BLaER1 treated with 17β-estradiol and CSF1 and Interleukin-3, amounts not matched to agents 10 nM and 100 nM (cell line): ENCODE measurements at regions not wholly inside any gene's neighbourhood (a gene's known extent, or its start where the extent isn't known, plus 50 kb on each side); places are given as distances from the start of the nearest gene placed in this dataset.
"Not testable (repeated sequence)": the region's sequence is repeated elsewhere in the genome, so short reads cannot be mapped to it uniquely, and the experiment has no call there.

Source experiments
- H3K27ac ChIP-seq, 11 experiments: shearing (Covaris generic); formaldehyde crosslinking; 2 replicates each; pipeline ENCODE4 v1.8.1; 2022
- H3K27me3 ChIP-seq, 11 experiments: shearing (Covaris generic); formaldehyde crosslinking; 2 replicates each; pipeline ENCODE4 v1.8.1; 2022
- H3K36me3 ChIP-seq, 11 experiments: shearing (Covaris generic); formaldehyde crosslinking; 2 replicates each; pipeline ENCODE4 v1.8.1; 2022
- H3K4me1 ChIP-seq, 10 experiments: shearing (Covaris generic); formaldehyde crosslinking; 2 replicates each; pipeline ENCODE4 v1.8.1; 2022
- H3K4me2 ChIP-seq, 11 experiments: shearing (Covaris generic); formaldehyde crosslinking; 2 replicates each; pipeline ENCODE4 v1.8.1; 2022
- H3K4me3 ChIP-seq, 10 experiments: shearing (Covaris generic); formaldehyde crosslinking; 2 replicates each; pipeline ENCODE4 v1.8.1; 2022
- H3K9ac ChIP-seq, 11 experiments: shearing (Covaris generic); formaldehyde crosslinking; 2 replicates each; pipeline ENCODE4 v1.8.1; 2022
- H3K9me3 ChIP-seq, 11 experiments: shearing (Covaris generic); formaldehyde crosslinking; replicated peaks in 1 of 11; 2 replicates each; pipeline ENCODE4 v1.8.1; 2022
- H4K20me1 ChIP-seq, 11 experiments: shearing (Covaris generic); formaldehyde crosslinking; 2 replicates each; pipeline ENCODE4 v1.8.1; 2022
- Cebpa-rat ChIP-seq, 11 experiments: shearing (Covaris generic); IDR thresholded peaks; 2 replicates each; pipeline ENCODE4 v1.8.1; 2022

DNA sequence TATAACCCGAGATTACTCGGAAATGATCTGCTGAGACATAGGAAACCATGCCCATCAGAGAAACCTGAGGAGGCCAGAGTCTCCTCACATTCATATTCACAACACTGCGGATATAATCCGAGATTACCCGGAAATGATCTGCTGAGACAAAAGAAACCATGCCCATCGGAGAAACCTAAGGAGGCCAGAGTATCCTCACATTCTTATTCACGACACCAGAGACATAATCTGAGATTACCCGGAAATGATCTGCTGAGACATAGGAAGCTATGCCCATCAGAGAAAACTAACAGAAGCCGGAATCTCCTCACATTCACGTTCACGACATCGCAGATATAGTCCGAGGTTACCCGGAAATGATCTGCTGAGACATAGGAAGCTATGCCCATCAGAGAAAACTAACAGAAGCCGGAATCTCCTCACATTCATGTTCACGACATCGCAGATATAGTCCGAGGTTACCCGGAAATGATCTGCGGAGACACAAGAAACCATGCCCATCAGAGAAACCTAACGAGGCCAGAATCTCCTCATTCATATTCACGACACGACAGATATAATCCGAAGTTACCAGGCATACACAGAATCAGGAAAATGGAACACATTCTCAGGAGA lies 422.3 kb upstream of the AKR1E2 start:
- H3K4me2 ChIP-seq: no peak overlapping the region
- no peaks in the 10 kb centered on the region for H4K20me1 ChIP-seq
- no peak overlapping the region for H3K9ac ChIP-seq
- no peak overlapping the region for H3K27ac ChIP-seq
- TF ChIP-seq Cebpa-rat (IDR thresholded peaks at IDR 0.05): no peak
- H3K27me3 ChIP-seq: no peaks in the 10 kb centered on the region
- no peaks in the 10 kb centered on the region for H3K36me3 ChIP-seq
- H3K4me1 ChIP-seq: peaks cover 0 to 36% (median 4%) of the 10 kb centered on the region in 10 experiments; a peak in 6 of 20 replicates
- H3K9me3 ChIP-seq: no peaks in the 10 kb centered on the region
- H3K4me3 ChIP-seq: no peak overlapping the region

DNA sequence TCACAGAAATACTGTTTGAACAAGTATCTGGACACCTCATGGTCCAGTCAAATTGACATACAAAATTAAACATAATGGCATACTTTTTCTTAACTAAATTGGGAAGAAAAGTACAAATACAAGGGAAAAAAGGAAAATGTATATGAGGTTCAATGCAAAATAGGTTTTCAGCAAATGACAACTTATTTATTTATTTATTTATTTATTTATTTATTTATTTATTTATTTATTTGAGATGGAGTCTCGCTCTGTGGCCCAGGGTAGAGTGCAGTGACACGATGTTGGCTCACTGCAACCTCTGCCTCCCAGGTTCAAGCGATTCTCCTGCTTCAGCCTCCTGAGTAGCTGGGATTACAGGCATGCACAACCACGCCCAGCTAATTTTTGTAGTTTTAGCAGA lies 424.9 kb upstream of the AKR1E2 start:
- peaks cover 0 to 15% (median 0%) of the 10 kb centered on the region in 10 experiments; a peak in 4 of 20 replicates for H3K4me1 ChIP-seq
- not testable (repeated sequence) for H3K4me3 ChIP-seq, H4K20me1 ChIP-seq, H3K9ac ChIP-seq, H3K9me3 ChIP-seq, H3K27ac ChIP-seq, H3K4me2 ChIP-seq, H3K36me3 ChIP-seq, H3K27me3 ChIP-seq

DNA sequence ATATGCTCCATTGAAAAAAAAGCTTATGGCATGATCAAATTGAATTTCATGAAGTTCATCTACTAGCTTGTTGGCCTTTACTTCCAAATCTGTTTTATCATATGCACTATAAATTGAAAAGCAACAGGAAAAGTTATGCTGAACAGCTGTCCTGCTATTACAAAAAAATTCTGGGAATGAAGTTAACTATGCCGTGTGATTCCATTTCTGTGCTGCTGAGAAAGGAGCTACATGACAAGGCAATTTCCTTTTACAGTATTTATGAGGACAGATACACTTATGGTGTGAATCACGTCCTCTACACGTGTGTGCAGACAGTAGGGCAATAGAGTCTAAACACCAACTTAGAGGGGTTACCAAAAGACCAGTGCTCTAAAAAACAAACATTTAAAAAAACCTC lies 426.5 kb upstream of the AKR1E2 start:
- no peak overlapping the region for H3K4me3 ChIP-seq
- no peak for TF ChIP-seq Cebpa-rat (IDR thresholded peaks at IDR 0.05)
- no peaks in the 10 kb centered on the region for H3K9me3 ChIP-seq
- no peaks in the 10 kb centered on the region for H3K36me3 ChIP-seq
- H4K20me1 ChIP-seq: no peaks in the 10 kb centered on the region
- H3K4me1 ChIP-seq: no peaks in the 10 kb centered on the region
- H3K4me2 ChIP-seq: no peak overlapping the region
- no peaks in the 10 kb centered on the region for H3K27me3 ChIP-seq
- H3K9ac ChIP-seq: no peak overlapping the region
- H3K27ac ChIP-seq: no peak overlapping the region

DNA sequence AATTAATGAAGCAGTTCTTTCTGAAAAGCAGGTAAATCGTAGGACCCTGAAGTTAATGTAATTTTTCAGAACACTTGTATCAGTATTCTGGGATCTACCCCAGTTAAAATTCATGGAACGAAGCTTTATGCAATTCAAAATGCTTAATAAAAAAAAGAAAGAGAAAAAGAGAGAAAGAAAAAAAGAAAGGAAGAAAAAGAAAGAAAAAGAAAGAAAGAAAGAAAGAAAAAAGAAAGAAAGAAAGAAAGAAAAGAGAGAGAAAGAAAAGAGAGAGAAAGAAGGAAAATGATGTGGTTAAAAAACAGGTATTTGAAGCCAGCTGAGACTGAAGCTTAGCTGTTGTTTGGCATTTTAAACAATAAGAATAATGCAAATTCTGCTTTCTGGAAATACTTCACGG lies 427.4 kb upstream of the AKR1E2 start:
- no peak for TF ChIP-seq Cebpa-rat (IDR thresholded peaks at IDR 0.05)
- no peak overlapping the region for H3K27ac ChIP-seq

DNA sequence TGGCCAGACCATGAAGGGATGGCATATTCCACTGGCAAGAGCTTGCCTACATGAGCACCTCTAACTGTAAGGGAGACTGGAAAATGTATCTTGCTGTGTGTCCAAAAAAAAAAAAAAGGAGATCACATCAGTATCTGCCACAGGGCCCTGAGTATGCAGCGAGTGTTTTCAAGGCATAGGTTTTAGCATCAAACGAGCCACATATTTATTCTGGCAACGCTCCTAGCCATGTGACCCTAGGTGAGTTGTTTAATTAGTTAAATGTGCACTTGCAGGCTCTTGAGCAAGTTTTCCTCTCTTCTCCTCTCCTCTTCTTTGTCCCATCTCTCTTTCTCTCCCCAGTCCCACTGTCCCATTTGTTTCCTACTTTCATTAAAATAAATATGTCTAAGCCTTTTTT lies 428.7 kb upstream of the AKR1E2 start:
- no peaks in the 10 kb centered on the region for H4K20me1 ChIP-seq
- no peak overlapping the region for H3K27ac ChIP-seq
- no peaks in the 10 kb centered on the region for H3K9me3 ChIP-seq
- H3K4me1 ChIP-seq: no peaks in the 10 kb centered on the region
- no peaks in the 10 kb centered on the region for H3K36me3 ChIP-seq
- no peaks in the 10 kb centered on the region for H3K27me3 ChIP-seq
- no peak overlapping the region for H3K9ac ChIP-seq
- no peak for TF ChIP-seq Cebpa-rat (IDR thresholded peaks at IDR 0.05)
- no peak overlapping the region for H3K4me3 ChIP-seq
- no peak overlapping the region for H3K4me2 ChIP-seq

More for the DNA sequence above, 427.4 kb upstream of the AKR1E2 start:
- Histone ChIP-seq H3K36me3 (no peaks in the 10 kb centered on the region), H4K20me1 (no peaks in the 10 kb centered on the region), H3K9me3 (no peaks in the 10 kb centered on the region), H3K4me3 (no peak overlapping the region), H3K4me1 (no peaks in the 10 kb centered on the region), H3K4me2 (no peak overlapping the region), H3K27me3 (no peaks in the 10 kb centered on the region), H3K9ac (no peak overlapping the region)

DNA sequence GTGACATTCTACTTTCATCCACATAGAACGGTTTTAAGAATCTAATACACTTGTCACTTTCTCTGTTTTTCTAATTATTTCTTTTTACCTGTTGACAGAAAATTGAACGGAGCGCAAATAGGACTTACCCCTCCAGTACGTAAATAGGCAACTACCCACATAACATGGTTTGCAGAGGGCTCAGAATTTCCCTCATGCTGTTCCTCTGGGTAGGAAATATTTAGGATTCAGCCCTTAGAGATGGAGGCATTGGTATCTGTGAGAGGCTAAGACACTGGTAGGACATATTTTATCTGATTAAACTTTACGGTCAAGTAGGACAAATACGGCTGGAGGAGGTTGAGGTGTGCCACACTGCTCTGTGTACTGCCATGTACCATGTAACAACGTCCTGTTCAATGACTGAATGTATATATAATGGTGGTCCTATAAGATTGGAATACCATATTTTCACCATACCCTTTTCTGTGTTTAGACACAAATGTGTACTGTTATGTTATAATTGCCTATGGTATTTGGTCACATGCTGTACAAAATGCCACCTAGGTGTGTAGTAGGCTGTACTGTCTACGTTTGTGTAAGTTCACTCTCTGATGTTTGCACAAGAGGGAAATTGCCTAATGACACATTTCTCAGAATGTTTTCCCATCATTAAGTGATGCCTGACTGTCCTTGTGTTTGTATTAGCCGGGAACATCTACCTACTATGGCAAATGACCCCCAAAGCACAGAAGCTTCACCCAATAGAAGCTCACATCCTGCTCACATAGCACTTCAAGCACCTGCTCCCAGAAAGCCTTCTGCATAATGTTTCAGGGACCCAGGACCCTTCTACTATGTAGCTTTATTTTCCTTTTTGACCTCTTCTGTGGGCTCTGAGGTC lies 429.4 kb upstream of the AKR1E2 start:
- Histone ChIP-seq H3K36me3 (no peaks in the 10 kb centered on the region), H3K4me3 (no peak overlapping the region), H3K9me3 (no peaks in the 10 kb centered on the region), H3K27ac (no peak overlapping the region), H3K4me2 (no peak overlapping the region), H3K4me1 (no peaks in the 10 kb centered on the region), H4K20me1 (no peaks in the 10 kb centered on the region), H3K9ac (no peak overlapping the region), H3K27me3 (no peaks in the 10 kb centered on the region)
- TF ChIP-seq Cebpa-rat (IDR thresholded peaks at IDR 0.05): no peak

DNA sequence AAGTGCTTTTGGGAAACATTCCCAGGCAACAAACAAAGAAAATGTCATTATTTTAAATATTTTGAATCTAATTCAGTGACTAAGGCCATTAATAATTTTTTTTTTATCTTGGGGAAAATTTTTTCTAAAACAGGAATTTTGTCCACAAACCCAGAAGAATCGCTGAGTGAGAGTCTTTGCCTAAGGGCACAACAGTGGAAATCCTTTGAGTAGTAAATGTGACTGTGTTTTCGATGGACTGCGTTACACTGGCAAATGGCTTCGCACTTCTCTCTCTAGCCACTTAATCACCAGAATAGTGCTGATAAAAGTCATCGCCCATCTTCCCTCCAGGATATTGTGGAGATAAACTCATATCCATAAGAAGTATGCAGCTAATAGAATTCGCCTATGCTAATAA lies 430.3 kb upstream of the AKR1E2 start:
- no peak for TF ChIP-seq Cebpa-rat (IDR thresholded peaks at IDR 0.05)
- Histone ChIP-seq H3K4me2 (no peak overlapping the region), H3K27ac (no peak overlapping the region), H3K9ac (no peak overlapping the region), H3K36me3 (no peaks in the 10 kb centered on the region), H3K4me1 (no peaks in the 10 kb centered on the region), H3K9me3 (no peaks in the 10 kb centered on the region), H3K4me3 (no peak overlapping the region), H3K27me3 (no peaks in the 10 kb centered on the region), H4K20me1 (no peaks in the 10 kb centered on the region)

DNA sequence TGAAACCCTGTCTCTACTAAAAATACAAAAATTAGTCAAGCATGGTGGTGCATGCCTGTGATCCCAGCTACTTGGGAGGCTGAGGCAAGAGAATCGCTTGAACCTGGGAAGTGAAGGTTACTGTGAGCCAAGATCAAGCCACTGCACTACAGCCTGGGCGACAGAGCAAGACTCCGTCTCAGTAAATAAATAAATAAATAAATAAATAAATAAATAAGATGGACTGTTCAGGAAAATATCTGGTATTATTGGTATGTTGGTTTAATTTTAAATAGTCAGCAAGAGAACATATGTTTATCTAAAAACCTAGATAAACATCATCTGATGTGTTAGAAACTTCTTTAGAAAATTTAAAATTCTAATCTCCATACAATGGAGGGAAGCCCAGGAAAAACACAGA lies 431.6 kb upstream of the AKR1E2 start:
- not testable (repeated sequence) for H4K20me1 ChIP-seq, H3K9me3 ChIP-seq, H3K27me3 ChIP-seq, H3K9ac ChIP-seq, H3K27ac ChIP-seq, H3K4me1 ChIP-seq, H3K4me3 ChIP-seq, H3K4me2 ChIP-seq, H3K36me3 ChIP-seq

DNA sequence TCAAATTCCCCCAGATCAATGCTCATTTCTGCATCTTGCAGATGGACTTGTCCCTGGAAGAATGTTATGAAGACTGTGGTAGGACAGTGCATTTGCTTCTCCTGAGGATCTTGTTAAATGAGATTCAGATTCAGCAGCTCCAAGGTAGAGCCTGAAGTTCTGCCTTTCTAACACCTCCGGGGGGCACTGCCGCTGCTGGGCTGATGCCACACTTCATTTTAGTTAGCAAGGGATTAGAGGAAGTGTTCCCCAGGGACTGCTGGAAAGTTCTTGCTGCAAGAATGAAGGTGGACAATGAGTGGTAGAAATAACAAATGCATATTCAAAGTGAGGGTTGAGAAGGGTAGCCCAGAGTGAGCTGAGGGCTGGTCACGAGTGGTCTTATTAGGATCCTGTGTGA lies 434.3 kb upstream of the AKR1E2 start:
- no peaks in the 10 kb centered on the region for H3K36me3 ChIP-seq
- no peak for TF ChIP-seq Cebpa-rat (IDR thresholded peaks at IDR 0.05)
- H3K4me1 ChIP-seq: no peaks in the 10 kb centered on the region
- H3K27me3 ChIP-seq: no peaks in the 10 kb centered on the region
- H3K27ac ChIP-seq: no peak overlapping the region
- no peak overlapping the region for H3K4me2 ChIP-seq
- H3K9me3 ChIP-seq: no peaks in the 10 kb centered on the region
- H3K9ac ChIP-seq: no peak overlapping the region
- no peak overlapping the region for H3K4me3 ChIP-seq
- no peaks in the 10 kb centered on the region for H4K20me1 ChIP-seq

DNA sequence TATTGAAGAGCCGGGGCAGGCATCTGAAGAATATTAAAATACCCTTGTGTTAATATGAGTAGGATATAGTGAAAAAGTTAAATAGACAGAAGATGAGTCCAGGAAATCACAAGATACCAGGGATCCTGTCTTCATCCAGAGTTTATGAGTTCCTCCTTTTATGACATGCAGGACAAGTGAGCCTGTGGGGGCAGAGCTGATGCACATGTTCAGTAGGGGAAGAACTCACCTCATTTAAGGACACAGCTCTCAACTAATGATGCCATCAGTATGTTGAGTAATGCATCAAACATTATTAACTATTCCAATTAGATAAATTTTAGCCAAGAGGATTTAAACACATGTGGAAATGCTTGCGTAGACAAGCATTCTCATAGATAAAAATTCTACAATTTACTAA lies 435.8 kb upstream of the AKR1E2 start:
- TF ChIP-seq Cebpa-rat (IDR thresholded peaks at IDR 0.05): no peak
- no peak overlapping the region for H3K27ac ChIP-seq
- H4K20me1 ChIP-seq: no peaks in the 10 kb centered on the region

More for the DNA sequence above, 435.8 kb upstream of the AKR1E2 start:
- H3K4me2 ChIP-seq: no peak overlapping the region
- no peak overlapping the region for H3K9ac ChIP-seq
- H3K4me3 ChIP-seq: no peak overlapping the region
- H3K27me3 ChIP-seq: no peaks in the 10 kb centered on the region
- no peaks in the 10 kb centered on the region for H3K36me3 ChIP-seq
- no peaks in the 10 kb centered on the region for H3K4me1 ChIP-seq
- no peaks in the 10 kb centered on the region for H3K9me3 ChIP-seq
